Vagina (tissue), 2 donors: ENCODE measurements at regions not wholly inside any gene's neighbourhood (a gene's known extent, or its start where the extent isn't known, plus 50 kb on each side); places are given as distances from the start of the nearest gene placed in this dataset.

Experiments
- DNase-seq, 2 donors: peaks; one replicate each; pipeline ENCODE4 v3.0.0-alpha.2; 2017; ENCODE audit errors: extremely low spot score in 2 of 2
- H3K27ac ChIP-seq: fragments of 200-600 bp; sonication (generic); one replicate; pipeline ENCODE4 v1.5.1; 2019
- H3K27me3 ChIP-seq: fragments of 200-600 bp; sonication (generic); one replicate; pipeline ENCODE4 v1.5.1; 2019
- H3K36me3 ChIP-seq, 2 donors: fragments of 200-600 bp; sonication (generic); one replicate each; pipeline ENCODE4 v1.5.1; 2017 to 2019
- H3K4me1 ChIP-seq: fragments of 200-600 bp; sonication (generic); one replicate; pipeline ENCODE4 v1.5.1; 2019
- H3K4me3 ChIP-seq, 2 donors: fragments of 200-600 bp; sonication (generic); 1 replicate in 1 of 2; 2 replicates in 1 of 2; pipeline ENCODE4 v1.5.1; 2016 to 2019
- H3K9me3 ChIP-seq: fragments of 200-600 bp; sonication (generic); one replicate; pipeline ENCODE4 v1.5.1; 2019
- POLR2A ChIP-seq, 2 donors: fragments of 450-650 bp; IDR thresholded peaks; one replicate each; pipeline ENCODE4 v1.6.1; 2017; ENCODE audit warnings: antibody characterized with exemption in 2 of 2, mild to moderate bottlenecking in 2 of 2, moderate library complexity in 2 of 2
- POLR2AphosphoS5 ChIP-seq, 2 donors: sonication (generic); formaldehyde crosslinking; IDR thresholded peaks; one replicate each; pipeline ENCODE4 v1.9.0; 2017; ENCODE audit warnings: antibody characterized with exemption in 2 of 2, mild to moderate bottlenecking in 2 of 2, low read depth in 1 of 2; ENCODE audit not compliant: insufficient read depth in 1 of 2
- intact Hi-C: fragments of 100-400 bp; cut with DNase I; formaldehyde crosslinking; loops from one replicate; pipeline ENCODE4 v1.15.1; 2023
- TF ChIP-seq, protein P1 (sequence below), 3 experiments: fragments of 450-650 bp in 2 of 3; fragments of 200-600 bp in 1 of 3; sonication (generic) in 1 of 3; IDR thresholded peaks; one replicate each; pipeline ENCODE4 v1.5.1; 2017 to 2019; ENCODE audit warnings: antibody characterized with exemption in 3 of 3, mild to moderate bottlenecking in 2 of 3, moderate library complexity in 2 of 3

DNA sequence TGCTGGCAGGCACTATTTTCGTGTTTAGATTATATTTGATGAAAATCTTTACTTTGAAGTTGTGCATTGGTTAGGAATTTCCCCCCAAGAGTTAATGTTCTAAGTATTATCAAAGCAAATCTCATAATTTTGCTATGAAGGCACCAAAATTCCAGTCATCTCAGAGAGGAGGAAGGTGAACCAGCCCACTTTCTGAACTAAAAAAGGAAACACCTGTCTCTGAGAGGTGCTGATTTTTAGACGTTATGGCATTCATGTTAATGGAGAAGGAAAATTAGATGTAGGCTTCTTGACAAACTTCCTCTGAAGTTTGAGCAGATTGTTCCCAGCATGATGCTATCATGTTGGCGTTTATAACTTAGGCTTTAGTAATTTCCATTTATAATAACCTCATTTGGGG lies 432.9 kb upstream of the ACTBL2 start:
- intact Hi-C loops: no loop called here
- DNase-seq: no peak
- Histone ChIP-seq H3K27me3 (no peaks in the 10 kb centered on the region), H3K36me3 (no peaks in the 10 kb centered on the region), H3K4me1 (no peaks in the 10 kb centered on the region), H3K9me3 (no peaks in the 10 kb centered on the region), H3K4me3 (no peak overlapping the region), H3K27ac (no peak overlapping the region)
- TF ChIP-seq, protein P1, sequence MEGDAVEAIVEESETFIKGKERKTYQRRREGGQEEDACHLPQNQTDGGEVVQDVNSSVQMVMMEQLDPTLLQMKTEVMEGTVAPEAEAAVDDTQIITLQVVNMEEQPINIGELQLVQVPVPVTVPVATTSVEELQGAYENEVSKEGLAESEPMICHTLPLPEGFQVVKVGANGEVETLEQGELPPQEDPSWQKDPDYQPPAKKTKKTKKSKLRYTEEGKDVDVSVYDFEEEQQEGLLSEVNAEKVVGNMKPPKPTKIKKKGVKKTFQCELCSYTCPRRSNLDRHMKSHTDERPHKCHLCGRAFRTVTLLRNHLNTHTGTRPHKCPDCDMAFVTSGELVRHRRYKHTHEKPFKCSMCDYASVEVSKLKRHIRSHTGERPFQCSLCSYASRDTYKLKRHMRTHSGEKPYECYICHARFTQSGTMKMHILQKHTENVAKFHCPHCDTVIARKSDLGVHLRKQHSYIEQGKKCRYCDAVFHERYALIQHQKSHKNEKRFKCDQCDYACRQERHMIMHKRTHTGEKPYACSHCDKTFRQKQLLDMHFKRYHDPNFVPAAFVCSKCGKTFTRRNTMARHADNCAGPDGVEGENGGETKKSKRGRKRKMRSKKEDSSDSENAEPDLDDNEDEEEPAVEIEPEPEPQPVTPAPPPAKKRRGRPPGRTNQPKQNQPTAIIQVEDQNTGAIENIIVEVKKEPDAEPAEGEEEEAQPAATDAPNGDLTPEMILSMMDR (IDR thresholded peaks at IDR 0.05): no peak

DNA sequence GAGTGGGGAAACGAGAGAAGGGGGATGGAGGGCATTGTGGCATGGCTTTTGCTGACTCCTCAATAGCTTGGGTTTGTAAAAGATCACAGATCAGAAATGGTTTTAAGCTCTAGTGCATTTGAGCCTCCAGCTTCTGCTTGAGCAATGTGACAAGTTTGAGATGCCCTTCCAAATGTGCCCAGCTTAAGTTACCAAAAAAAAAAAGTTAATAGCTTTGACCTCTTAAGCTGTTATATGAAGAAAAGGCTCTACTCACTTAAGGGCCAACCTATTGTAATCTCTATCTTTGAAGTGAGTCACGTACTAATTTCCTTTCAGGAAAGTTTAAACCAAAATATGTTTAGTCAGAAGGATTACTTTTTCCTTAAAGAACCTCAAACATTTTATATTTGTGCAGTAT lies 428.8 kb upstream of the ACTBL2 start:
- TF ChIP-seq POLR2A (IDR thresholded peaks at IDR 0.05) (no peak), POLR2AphosphoS5 (IDR thresholded peaks at IDR 0.05; ENCODE audit: insufficient read depth in 1 of 2, low read depth in 1 of 2) (no peak)
- TF ChIP-seq, protein P1 (IDR thresholded peaks at IDR 0.05): no peak
- no peak for DNase-seq
- H3K9me3 ChIP-seq: no peaks in the 10 kb centered on the region
- H3K4me3 ChIP-seq: no peak overlapping the region
- intact Hi-C loops: no loop called here
- H3K36me3 ChIP-seq: no peaks in the 10 kb centered on the region
- no peaks in the 10 kb centered on the region for H3K4me1 ChIP-seq
- H3K27ac ChIP-seq: no peak overlapping the region
- H3K27me3 ChIP-seq: no peaks in the 10 kb centered on the region

DNA sequence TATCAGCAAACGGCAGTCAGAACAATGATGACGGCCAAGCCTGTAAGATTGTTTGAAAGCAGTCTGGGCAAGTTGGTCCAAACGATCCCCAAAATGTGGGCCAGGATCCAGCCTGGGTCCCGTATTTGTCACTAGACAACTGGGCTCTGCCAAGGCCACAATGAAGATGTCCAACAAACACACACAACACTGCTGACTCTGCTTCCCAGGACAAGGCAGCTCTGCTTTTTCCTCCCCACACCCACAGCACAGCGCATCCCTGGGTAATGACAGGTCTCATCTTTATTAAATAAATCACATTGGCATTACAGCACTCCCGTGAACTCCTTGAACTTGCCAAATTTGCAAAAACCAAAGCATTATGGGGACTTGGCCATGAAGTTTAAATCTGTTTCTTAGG lies 424.1 kb upstream of the ACTBL2 start:
- intact Hi-C loops: no loop called here
- DNase-seq: no peak
- no peaks in the 10 kb centered on the region for H3K27me3 ChIP-seq
- H3K36me3 ChIP-seq: no peaks in the 10 kb centered on the region
- peaks cover 8% of the 10 kb centered on the region for H3K4me1 ChIP-seq
- H3K27ac ChIP-seq: no peak overlapping the region
- TF ChIP-seq POLR2A (IDR thresholded peaks at IDR 0.05) (no peak), POLR2AphosphoS5 (IDR thresholded peaks at IDR 0.05; ENCODE audit: insufficient read depth in 1 of 2, low read depth in 1 of 2) (no peak)
- TF ChIP-seq, protein P1 (IDR thresholded peaks at IDR 0.05): no peak
- H3K4me3 ChIP-seq: no peak overlapping the region
- H3K9me3 ChIP-seq: no peaks in the 10 kb centered on the region

DNA sequence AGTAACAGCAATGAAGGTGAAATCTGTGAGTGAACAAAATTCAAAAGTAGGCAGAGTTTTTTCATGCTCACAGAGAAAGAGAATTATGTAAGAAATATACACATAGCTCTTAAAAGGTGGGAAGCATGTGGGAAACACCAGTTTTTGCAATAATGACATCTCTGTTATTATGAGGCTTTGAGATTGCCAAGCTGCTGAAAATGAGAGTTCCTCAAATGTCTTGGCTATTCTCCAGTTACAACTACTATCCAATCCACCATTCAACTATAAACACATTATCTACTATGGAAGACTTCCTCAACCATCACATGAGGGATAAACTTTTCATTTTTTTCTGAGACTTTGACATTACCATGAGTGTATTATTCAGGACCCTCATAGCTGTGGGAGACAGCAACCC lies 420.8 kb upstream of the ACTBL2 start:
- TF ChIP-seq POLR2AphosphoS5 (IDR thresholded peaks at IDR 0.05; ENCODE audit: insufficient read depth in 1 of 2, low read depth in 1 of 2) (no peak), POLR2A (IDR thresholded peaks at IDR 0.05) (no peak)
- TF ChIP-seq, protein P1 (IDR thresholded peaks at IDR 0.05): no peak
- Histone ChIP-seq H3K27me3 (no peaks in the 10 kb centered on the region), H3K4me3 (no peak overlapping the region), H3K4me1 (peaks cover 8% of the 10 kb centered on the region), H3K9me3 (no peaks in the 10 kb centered on the region), H3K36me3 (no peaks in the 10 kb centered on the region), H3K27ac (no peak overlapping the region)
- DNase-seq: no peak
- intact Hi-C loops: no loop called here

DNA sequence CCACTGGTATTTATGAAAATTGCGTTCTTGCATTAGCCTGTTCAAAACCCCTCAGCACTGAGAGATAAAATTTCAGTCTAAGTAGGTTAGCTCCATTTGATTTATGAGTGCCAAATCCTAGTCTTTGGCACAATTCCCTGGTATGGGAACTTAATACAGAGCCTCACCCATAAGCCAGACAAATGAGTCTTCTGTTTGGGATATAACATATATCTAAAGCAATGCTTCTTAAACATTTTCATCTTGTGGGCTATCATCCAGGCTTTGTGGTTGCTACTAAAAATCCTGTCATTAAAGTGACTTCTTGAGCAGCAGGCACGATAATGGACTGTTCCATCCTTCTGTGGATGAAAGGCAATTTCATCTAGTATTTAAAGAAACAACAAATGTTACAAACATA lies 419.5 kb upstream of the ACTBL2 start:
- H3K4me3 ChIP-seq: no peak overlapping the region
- intact Hi-C loops: no loop called here
- H3K36me3 ChIP-seq: no peaks in the 10 kb centered on the region
- H3K27ac ChIP-seq: no peak overlapping the region
- DNase-seq: no peak
- peaks cover 8% of the 10 kb centered on the region for H3K4me1 ChIP-seq
- H3K9me3 ChIP-seq: no peaks in the 10 kb centered on the region
- no peaks in the 10 kb centered on the region for H3K27me3 ChIP-seq
- TF ChIP-seq POLR2AphosphoS5 (IDR thresholded peaks at IDR 0.05; ENCODE audit: insufficient read depth in 1 of 2, low read depth in 1 of 2) (no peak), POLR2A (IDR thresholded peaks at IDR 0.05) (no peak)
- TF ChIP-seq, protein P1 (IDR thresholded peaks at IDR 0.05): no peak
